ENCODE measurements at regions not wholly inside any gene's neighbourhood (a gene's known extent, or its start where the extent isn't known, plus 50 kb on each side); places are given as distances from the start of the nearest gene placed in this dataset.

DNA sequence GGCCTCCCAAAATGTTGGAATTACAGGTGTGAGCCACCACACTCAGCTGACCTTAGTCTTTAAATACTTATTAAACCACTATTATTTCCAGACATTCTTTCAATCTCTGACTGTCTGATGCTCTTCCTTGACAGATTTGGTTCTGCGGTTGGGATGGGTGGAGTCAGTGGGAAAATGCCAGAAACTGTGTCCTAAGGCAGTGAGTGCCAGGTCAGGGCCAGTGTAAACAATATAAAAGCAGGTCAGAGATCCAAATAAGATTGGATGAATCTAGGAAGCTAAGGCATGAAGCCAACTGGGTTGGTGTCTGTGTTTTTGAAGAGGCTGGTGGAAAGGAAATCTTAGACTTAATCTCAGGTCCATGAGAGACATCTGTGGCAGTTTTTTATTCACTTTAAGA is 74.7 kb downstream of the KLF5 start:
- Histone ChIP-seq H3K36me3 (no peaks in the 10 kb centered on the region), H3K27ac (no peak overlapping the region), H3K9me3 (peaks cover 0 to 11% of the 10 kb centered on the region in 2 donors), H3K27me3 (no peaks in the 10 kb centered on the region), H3K4me1 (no peaks in the 10 kb centered on the region), H3K4me3 (no peak overlapping the region)
- TF ChIP-seq, protein P1, sequence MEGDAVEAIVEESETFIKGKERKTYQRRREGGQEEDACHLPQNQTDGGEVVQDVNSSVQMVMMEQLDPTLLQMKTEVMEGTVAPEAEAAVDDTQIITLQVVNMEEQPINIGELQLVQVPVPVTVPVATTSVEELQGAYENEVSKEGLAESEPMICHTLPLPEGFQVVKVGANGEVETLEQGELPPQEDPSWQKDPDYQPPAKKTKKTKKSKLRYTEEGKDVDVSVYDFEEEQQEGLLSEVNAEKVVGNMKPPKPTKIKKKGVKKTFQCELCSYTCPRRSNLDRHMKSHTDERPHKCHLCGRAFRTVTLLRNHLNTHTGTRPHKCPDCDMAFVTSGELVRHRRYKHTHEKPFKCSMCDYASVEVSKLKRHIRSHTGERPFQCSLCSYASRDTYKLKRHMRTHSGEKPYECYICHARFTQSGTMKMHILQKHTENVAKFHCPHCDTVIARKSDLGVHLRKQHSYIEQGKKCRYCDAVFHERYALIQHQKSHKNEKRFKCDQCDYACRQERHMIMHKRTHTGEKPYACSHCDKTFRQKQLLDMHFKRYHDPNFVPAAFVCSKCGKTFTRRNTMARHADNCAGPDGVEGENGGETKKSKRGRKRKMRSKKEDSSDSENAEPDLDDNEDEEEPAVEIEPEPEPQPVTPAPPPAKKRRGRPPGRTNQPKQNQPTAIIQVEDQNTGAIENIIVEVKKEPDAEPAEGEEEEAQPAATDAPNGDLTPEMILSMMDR (IDR thresholded peaks at IDR 0.05) = no peak
- DNase-seq (ENCODE audit: low spot score) = no peak

DNA sequence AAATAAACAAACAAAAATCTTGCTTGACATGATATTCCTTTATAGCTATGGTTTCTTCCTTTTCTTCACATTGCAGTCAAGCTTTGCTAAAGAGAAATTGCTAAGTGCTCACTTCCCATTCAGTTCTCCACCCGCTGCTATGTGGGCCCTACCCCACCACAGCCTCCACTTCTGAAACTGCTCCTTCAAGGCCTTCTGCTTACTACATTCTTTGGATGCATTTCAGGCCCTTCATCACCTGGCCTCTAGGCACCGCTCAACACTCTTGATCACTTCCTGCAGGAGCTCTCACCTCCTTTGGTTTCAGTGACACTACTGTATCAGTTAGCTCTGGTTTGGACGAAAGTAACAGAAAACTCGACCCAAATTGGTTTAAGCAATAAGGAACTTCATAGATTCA is 72.4 kb downstream of the KLF5 start:
- DNase-seq (ENCODE audit: low spot score) = no peak
- Histone ChIP-seq H3K27me3 (no peaks in the 10 kb centered on the region), H3K36me3 (no peaks in the 10 kb centered on the region), H3K4me1 (no peaks in the 10 kb centered on the region), H3K4me3 (no peak overlapping the region), H3K9me3 (peaks cover 0 to 11% of the 10 kb centered on the region in 2 donors), H3K27ac (no peak overlapping the region)
- TF ChIP-seq, protein P1 (IDR thresholded peaks at IDR 0.05) = no peak

DNA sequence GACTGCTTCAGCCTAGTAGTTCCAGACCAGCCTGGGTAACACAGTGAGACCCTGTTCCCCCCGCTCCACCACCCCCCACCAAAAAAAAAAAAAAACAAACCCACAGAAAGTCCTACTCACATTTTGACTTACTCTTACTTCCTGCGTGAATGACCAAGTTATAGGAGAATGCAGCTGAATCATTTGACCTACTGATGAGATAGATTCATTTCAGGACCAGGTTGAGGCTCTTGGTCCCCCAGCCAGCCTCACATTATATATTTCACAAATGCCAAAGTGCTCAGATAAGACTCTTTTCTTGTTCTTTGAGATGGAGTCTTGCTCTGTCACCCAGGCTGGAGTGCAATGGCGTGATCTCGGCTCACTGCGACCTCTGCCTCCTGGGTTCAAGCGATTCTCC is 70.2 kb downstream of the KLF5 start:
- Histone ChIP-seq H3K27me3 (no peaks in the 10 kb centered on the region), H3K9me3 (peaks cover 0 to 4% of the 10 kb centered on the region in 2 donors), H3K4me3 (no peak overlapping the region), H3K4me1 (no peaks in the 10 kb centered on the region), H3K36me3 (no peaks in the 10 kb centered on the region), H3K27ac (no peak overlapping the region)
- no peak for DNase-seq (ENCODE audit: low spot score)
- TF ChIP-seq, protein P1 (IDR thresholded peaks at IDR 0.05) = no peak

Data from right atrium auricular region (tissue), 2 donors.